ENCODE measurements at regions not wholly inside any gene's neighbourhood (a gene's known extent, or its start where the extent isn't known, plus 50 kb on each side); places are given as distances from the start of the nearest gene placed in this dataset.

DNA sequence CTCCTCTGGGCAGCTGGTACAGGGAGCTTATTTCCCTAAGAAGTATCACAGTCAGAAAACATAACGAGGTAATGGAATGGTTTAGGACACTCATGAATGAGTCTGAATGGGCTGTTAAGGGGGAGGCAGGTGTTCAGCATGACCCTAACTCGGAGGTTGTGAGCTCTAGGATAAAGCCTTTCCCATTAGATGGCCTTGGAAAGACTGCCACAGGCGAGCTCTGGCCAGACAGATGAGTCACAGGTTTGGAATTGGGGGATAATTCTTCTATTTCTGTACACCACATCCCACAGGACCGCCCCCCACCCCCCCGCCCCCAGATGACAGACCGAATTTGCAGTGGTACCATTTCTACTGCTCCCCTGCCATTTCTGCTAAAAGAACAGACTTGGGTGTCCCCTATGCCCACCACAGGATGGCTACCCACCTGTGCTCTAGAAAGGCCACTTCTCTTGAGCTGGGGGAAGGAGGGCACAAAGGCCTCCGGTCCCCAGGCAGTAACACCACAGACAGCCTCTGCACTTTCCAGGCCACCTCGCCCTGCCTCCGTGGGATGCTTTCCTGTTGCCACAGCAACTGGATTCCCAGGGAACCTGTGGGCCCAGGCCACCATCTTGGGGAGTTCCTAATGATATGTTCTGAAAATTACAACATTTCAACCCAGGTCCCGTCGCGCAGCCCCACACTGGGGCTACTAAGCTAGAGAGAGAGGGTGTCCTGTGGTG is 76.7 kb downstream of the TRIM29 start (continued):
- TF ChIP-seq XRCC5 (IDR thresholded peaks at IDR 0.05; ENCODE audit: low read depth, low read length): no peak
- TF ChIP-seq POU5F1 (IDR thresholded peaks at IDR 0.05; ENCODE audit: borderline replicate concordance, low read depth, low read length, partially characterized antibody): no peak
- TF ChIP-seq NELFE (IDR thresholded peaks at IDR 0.05; ENCODE audit: insufficient read depth, insufficient read length): no peak
- TF ChIP-seq ZNF778 (CRISPR knock-in tag; IDR thresholded peaks at IDR 0.05): no peak
- TF ChIP-seq, protein P1, sequence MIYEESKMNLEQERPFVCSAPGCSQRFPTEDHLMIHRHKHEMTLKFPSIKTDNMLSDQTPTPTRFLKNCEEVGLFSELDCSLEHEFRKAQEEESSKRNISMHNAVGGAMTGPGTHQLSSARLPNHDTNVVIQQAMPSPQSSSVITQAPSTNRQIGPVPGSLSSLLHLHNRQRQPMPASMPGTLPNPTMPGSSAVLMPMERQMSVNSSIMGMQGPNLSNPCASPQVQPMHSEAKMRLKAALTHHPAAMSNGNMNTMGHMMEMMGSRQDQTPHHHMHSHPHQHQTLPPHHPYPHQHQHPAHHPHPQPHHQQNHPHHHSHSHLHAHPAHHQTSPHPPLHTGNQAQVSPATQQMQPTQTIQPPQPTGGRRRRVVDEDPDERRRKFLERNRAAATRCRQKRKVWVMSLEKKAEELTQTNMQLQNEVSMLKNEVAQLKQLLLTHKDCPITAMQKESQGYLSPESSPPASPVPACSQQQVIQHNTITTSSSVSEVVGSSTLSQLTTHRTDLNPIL (CRISPR knock-in tag; IDR thresholded peaks at IDR 0.05): no peak
- no peak for TF ChIP-seq POLR3A (IDR thresholded peaks at IDR 0.05; ENCODE audit: borderline replicate concordance, extremely low read depth, insufficient read depth, insufficient read length)
- TF ChIP-seq MYC (IDR thresholded peaks at IDR 0.05; ENCODE audit: low read depth, low read length): no peak
- TF ChIP-seq MYC (CRISPR knock-in tag; IDR thresholded peaks at IDR 0.05; ENCODE audit: borderline replicate concordance, low read depth): no peak

- Histone ChIP-seq H3K27ac (ENCODE audit: extremely low read depth, low read depth, low read length) (no peak overlapping the region), H3K4me1 (replicated peaks in 1 of 2; ENCODE audit: control insufficient read depth in 2 of 2, insufficient read depth in 2 of 2, low read length in 2 of 2) (no peaks in the 10 kb centered on the region), H3K4me2 (ENCODE audit: insufficient read depth, low read length) (no peak overlapping the region), H3K9me1 (ENCODE audit: control insufficient read depth, insufficient read depth, low read length) (no peaks in the 10 kb centered on the region), H3K4me3 (no peak overlapping the region), H3K9ac (ENCODE audit: insufficient read depth in 1 of 2, low read depth in 2 of 2, low read length in 2 of 2) (no peak overlapping the region), H3K79me2 (ENCODE audit: control insufficient read depth, insufficient read depth, low read length) (no peaks in the 10 kb centered on the region), H2AFZ (ENCODE audit: low read depth, low read length) (no peak overlapping the region), H3K36me3 (ENCODE audit: control insufficient read depth, insufficient read depth, low read length) (no peaks in the 10 kb centered on the region), H3K27me3 (ENCODE audit: control insufficient read depth in 2 of 2, insufficient read depth in 2 of 2, low read length in 2 of 2) (peaks cover 39 to 68% of the 10 kb centered on the region in 2 experiments; a peak in 3 of 5 replicates), H4K20me1 (replicated peaks; ENCODE audit: control insufficient read depth, insufficient read depth, low read length) (no peaks in the 10 kb centered on the region; the same call in 1 of the 2 replicates), H3K9me3 (replicated peaks; ENCODE audit: control insufficient read depth, insufficient read depth, low read depth, low read length) (no peaks in the 10 kb centered on the region)
- FAIRE-seq: no peak
- no TSS peak for BruUV-seq (replicated peaks)
- ChIA-PET CTCF (ENCODE audit: low intra/inter-chr PET ratio) (no interaction called here), POLR2A (no interaction called here)
- no peak for DNase-seq (ENCODE audit: extremely low read depth in 1 of 4, low spot score in 3 of 4)
- intact Hi-C loops (cut with micrococcal nuclease) (no loop called here), in situ Hi-C loops (cut with MboI) (no loop called here)
- WGBS (ENCODE audit: insufficient coverage, low coverage, missing lambda C conversion rate): 1% methylated on average over 7 of the region's 7 CpGs
- no peak for ATAC-seq
- TF ChIP-seq, protein P2, sequence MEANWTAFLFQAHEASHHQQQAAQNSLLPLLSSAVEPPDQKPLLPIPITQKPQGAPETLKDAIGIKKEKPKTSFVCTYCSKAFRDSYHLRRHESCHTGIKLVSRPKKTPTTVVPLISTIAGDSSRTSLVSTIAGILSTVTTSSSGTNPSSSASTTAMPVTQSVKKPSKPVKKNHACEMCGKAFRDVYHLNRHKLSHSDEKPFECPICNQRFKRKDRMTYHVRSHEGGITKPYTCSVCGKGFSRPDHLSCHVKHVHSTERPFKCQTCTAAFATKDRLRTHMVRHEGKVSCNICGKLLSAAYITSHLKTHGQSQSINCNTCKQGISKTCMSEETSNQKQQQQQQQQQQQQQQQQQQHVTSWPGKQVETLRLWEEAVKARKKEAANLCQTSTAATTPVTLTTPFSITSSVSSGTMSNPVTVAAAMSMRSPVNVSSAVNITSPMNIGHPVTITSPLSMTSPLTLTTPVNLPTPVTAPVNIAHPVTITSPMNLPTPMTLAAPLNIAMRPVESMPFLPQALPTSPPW (CRISPR knock-in tag; IDR thresholded peaks at IDR 0.05): no peak
- TF ChIP-seq SIN3A (IDR thresholded peaks at IDR 0.05; ENCODE audit: borderline replicate concordance in 2 of 2, control insufficient read depth in 1 of 2, low read depth in 2 of 2, low read length in 2 of 2): no peak
- TF ChIP-seq CBFA2T3 (IDR thresholded peaks at IDR 0.05): no peak
- TF ChIP-seq JUND (IDR thresholded peaks at IDR 0.05; ENCODE audit: borderline replicate concordance, low read depth, low read length): no peak
- TF ChIP-seq JUND (tag; IDR thresholded peaks at IDR 0.05; ENCODE audit: borderline replicate concordance, low read depth, low read length): no peak
- no peak for TF ChIP-seq ARHGAP35 (IDR thresholded peaks at IDR 0.05; ENCODE audit: partially characterized antibody)
- no peak for TF ChIP-seq HMG20B (CRISPR knock-in tag; IDR thresholded peaks at IDR 0.05)
- TF ChIP-seq SIX5 (IDR thresholded peaks at IDR 0.05; ENCODE audit: borderline replicate concordance in 1 of 2, insufficient read depth in 1 of 2, low read depth in 1 of 2, low read length in 2 of 2): no peak
- no peak for TF ChIP-seq ZNF274 (IDR thresholded peaks at IDR 0.05; ENCODE audit: borderline replicate concordance, low read depth, low read length)
- TF ChIP-seq CREB1 (IDR thresholded peaks at IDR 0.05): no peak
- no peak for TF ChIP-seq CREB1 (CRISPR knock-in tag; IDR thresholded peaks at IDR 0.05)
- TF ChIP-seq MYC (IDR thresholded peaks at IDR 0.05; ENCODE audit: low read depth, low read length): no peak
- TF ChIP-seq MYC (CRISPR knock-in tag; IDR thresholded peaks at IDR 0.05; ENCODE audit: borderline replicate concordance, low read depth): no peak
Measured at GRCh38 chr11:120060512-120060911, 77.4 kb downstream of the TRIM29 start.

Data from K562 (cell line).